ENCODE measurements at regions not wholly inside any gene's neighbourhood (a gene's known extent, or its start where the extent isn't known, plus 50 kb on each side); places are given as distances from the start of the nearest gene placed in this dataset.

- intact Hi-C loops (cut with DNase I), result no loop called here
- ATAC-seq, result peak; percentile 37 to 71
- DNase-seq, result no peak
These were observed 163.1 kb upstream of the GDF10 start for GRCh38 chr10:47136866-47137265.

- intact Hi-C loops (cut with DNase I), result no loop called here
- no peak for DNase-seq
- ATAC-seq, result peak in 1 of 2 donors; percentile 55
These were observed 162.6 kb upstream of the GDF10 start for GRCh38 chr10:47137311-47137851.

GRCh38 chr10:47139121-47139520 lies 160.9 kb upstream of the GDF10 start:
- intact Hi-C loops (cut with DNase I), result no loop called here
- ATAC-seq (no peak), DNase-seq (no peak)

GRCh38 chr10:47140761-47141348 lies 159.1 kb upstream of the GDF10 start:
- intact Hi-C loops (cut with DNase I), result no loop called here
- no peak for ATAC-seq
- no peak for DNase-seq

- ATAC-seq, result no peak
- DNase-seq, result no peak
- intact Hi-C loops (cut with DNase I), result no loop called here
These were observed 158.6 kb upstream of the GDF10 start for GRCh38 chr10:47141349-47141748.

GRCh38 chr10:47143072-47143471 lies 156.9 kb upstream of the GDF10 start:
- ATAC-seq (no peak), DNase-seq (no peak)
- intact Hi-C loops (cut with DNase I), result no loop called here

- DNase-seq (no peak), ATAC-seq (no peak)
- intact Hi-C loops (cut with DNase I), result no loop called here
These were observed 156.5 kb upstream of the GDF10 start for GRCh38 chr10:47143473-47143872.

- intact Hi-C loops (cut with DNase I), result no loop called here
- DNase-seq (no peak), ATAC-seq (no peak)
These were observed 155.5 kb upstream of the GDF10 start for GRCh38 chr10:47144525-47144924.

- ATAC-seq (no peak), DNase-seq (no peak)
- intact Hi-C loops (cut with DNase I), result no loop called here
These were observed 154.6 kb upstream of the GDF10 start for GRCh38 chr10:47145290-47145934.

GRCh38 chr10:47146572-47146971 lies 153.4 kb upstream of the GDF10 start:
- intact Hi-C loops (cut with DNase I), result no loop called here
- peak in 1 of 2 donors; percentile 50 for ATAC-seq
- no peak for DNase-seq

GRCh38 chr10:47147186-47147585 lies 152.8 kb upstream of the GDF10 start:
- ATAC-seq (no peak), DNase-seq (no peak)
- intact Hi-C loops (cut with DNase I), result no loop called here

- no peak for DNase-seq
- ATAC-seq, result no peak
- intact Hi-C loops (cut with DNase I), result no loop called here
These were observed 149.4 kb upstream of the GDF10 start for GRCh38 chr10:47150581-47150980.

- DNase-seq (no peak), ATAC-seq (no peak)
- intact Hi-C loops (cut with DNase I), result no loop called here
These were observed 148.1 kb upstream of the GDF10 start for GRCh38 chr10:47151920-47152319.

- ATAC-seq, result no peak
- intact Hi-C loops (cut with DNase I), result no loop called here
- DNase-seq, result no peak
These were observed 147.1 kb upstream of the GDF10 start for GRCh38 chr10:47152861-47153349.

- intact Hi-C loops (cut with DNase I), result no loop called here
- no peak for ATAC-seq
- no peak for DNase-seq
These were observed 145.2 kb upstream of the GDF10 start for GRCh38 chr10:47154762-47155161.

- ATAC-seq (no peak), DNase-seq (no peak)
- intact Hi-C loops (cut with DNase I), result no loop called here
These were observed 143.1 kb upstream of the GDF10 start for GRCh38 chr10:47156873-47157272.

- intact Hi-C loops (cut with DNase I), result no loop called here
- DNase-seq (no peak), ATAC-seq (no peak)
These were observed 141.6 kb upstream of the GDF10 start for GRCh38 chr10:47158116-47159071.

GRCh38 chr10:47159361-47160260 lies 140.4 kb upstream of the GDF10 start:
- intact Hi-C loops (cut with DNase I), result no loop called here
- DNase-seq, result no peak
- ATAC-seq, result no peak

Measured in left cardiac atrium (tissue), 4 donors.